ENCODE measurements at regions not wholly inside any gene's neighbourhood (a gene's known extent, or its start where the extent isn't known, plus 50 kb on each side); places are given as distances from the start of the nearest gene placed in this dataset.
A peak's percentile ranks its signal among the peaks of the same experiment; 100 is the strongest.
"Not testable (repeated sequence)": the region's sequence is repeated elsewhere in the genome, so short reads cannot be mapped to it uniquely, and the experiment has no call there.

DNA sequence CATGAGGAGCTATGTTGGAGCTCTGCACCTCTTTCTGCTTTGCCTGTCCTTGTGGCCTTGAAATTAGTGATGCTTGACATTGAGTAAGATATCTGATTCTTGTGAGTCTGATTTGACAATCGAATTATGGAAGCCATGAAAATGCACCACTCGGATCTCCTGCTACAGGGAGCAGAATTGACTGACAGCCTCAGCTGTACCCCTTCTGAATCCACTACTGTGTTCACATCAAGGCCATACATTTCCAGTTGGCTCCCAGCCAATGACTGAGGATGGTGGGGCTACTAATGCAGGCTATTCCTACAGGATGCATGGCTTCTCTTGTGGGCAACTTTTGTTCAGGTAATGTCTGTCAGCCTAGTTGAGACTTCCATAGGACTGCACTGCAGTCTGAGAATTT is 321.9 kb downstream of the REEP3 start:
- Histone ChIP-seq H3K27ac (ENCODE audit: insufficient read depth, low read length, poor library complexity, severe bottlenecking) (no peak overlapping the region), H3K9me3 (ENCODE audit: control insufficient read depth in 2 of 2, low read length in 2 of 2) (no peaks in the 10 kb centered on the region), H3K4me3 (ENCODE audit: low read depth, low read length) (no peak overlapping the region), H3K4me1 (ENCODE audit: control insufficient read depth, insufficient read depth, low read length, poor library complexity, severe bottlenecking) (no peaks in the 10 kb centered on the region), H3K36me3 (ENCODE audit: control insufficient read depth, insufficient read depth, low read length) (no peaks in the 10 kb centered on the region), H3K27me3 (ENCODE audit: control insufficient read depth, insufficient read depth, low read length) (peaks cover 3% of the 10 kb centered on the region)
- H3K36me3 Mint-ChIP-seq = no peaks in the 10 kb centered on the region
- H3K4me1 Mint-ChIP-seq = no peaks in the 10 kb centered on the region
- H3K9me3 Mint-ChIP-seq = peaks cover 0 to 4% (median 0%) of the 10 kb centered on the region in 7 donors
- ATAC-seq (ENCODE audit: low read depth in 2 of 2) = no peak
- no peak overlapping the region for H3K27ac Mint-ChIP-seq
- DNase-seq = no peak
- H3K27me3 Mint-ChIP-seq = peaks cover 16% of the 10 kb centered on the region
- H3K4me3 Mint-ChIP-seq = no peak overlapping the region

DNA sequence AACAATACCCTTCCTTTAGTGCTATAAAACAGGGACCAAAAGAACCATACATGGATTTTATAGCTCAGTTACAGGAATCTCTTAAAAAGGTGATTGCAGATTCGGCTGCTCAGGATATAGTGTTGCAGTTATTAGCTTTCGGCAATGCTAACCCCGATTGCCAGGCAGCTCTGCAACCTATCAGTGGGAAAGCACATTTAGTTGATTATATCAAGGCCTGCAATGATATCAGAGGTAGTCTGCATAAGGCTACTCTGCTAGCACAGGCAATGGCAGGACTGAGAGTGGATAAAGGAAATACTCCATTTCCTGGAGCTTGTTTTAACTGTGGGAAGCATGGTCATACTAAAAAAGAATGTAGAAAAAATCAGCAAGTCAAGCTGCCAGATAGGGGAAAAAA is 327.7 kb downstream of the REEP3 start:
- H3K27ac Mint-ChIP-seq; DNase-seq; H3K4me3 Mint-ChIP-seq; H3K27me3 ChIP-seq (ENCODE audit: control insufficient read depth, insufficient read depth, low read length); H3K4me1 Mint-ChIP-seq; H3K4me1 ChIP-seq (ENCODE audit: control insufficient read depth, insufficient read depth, low read length, poor library complexity, severe bottlenecking); H3K27ac ChIP-seq (ENCODE audit: insufficient read depth, low read length, poor library complexity, severe bottlenecking); H3K9me3 Mint-ChIP-seq; H3K27me3 Mint-ChIP-seq; H3K4me3 ChIP-seq (ENCODE audit: low read depth, low read length); ATAC-seq (ENCODE audit: low read depth in 2 of 2); H3K36me3 ChIP-seq (ENCODE audit: control insufficient read depth, insufficient read depth, low read length); H3K36me3 Mint-ChIP-seq; H3K9me3 ChIP-seq (ENCODE audit: control insufficient read depth in 2 of 2, low read length in 2 of 2): not testable (repeated sequence)

DNA sequence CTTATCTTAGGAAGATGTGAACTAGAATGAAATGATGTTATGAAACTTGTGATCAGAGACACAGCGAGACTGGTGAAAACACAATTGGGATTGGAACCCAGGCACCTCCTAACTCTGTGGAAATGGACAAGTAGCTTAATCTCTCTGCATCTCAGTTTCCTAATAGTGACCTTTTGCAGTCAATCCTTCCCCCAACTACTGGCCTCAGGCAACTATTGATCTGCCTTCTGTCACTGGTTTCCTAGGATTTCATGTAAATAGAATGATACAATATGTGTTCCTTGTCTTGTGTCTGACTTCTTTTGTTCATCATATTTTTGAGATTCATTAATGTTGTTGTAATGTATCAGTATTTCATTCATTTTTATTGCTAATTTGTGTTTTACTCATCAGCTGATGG is 341.7 kb downstream of the REEP3 start:
- Histone ChIP-seq H3K36me3 (ENCODE audit: control insufficient read depth, insufficient read depth, low read length) (no peaks in the 10 kb centered on the region), H3K27ac (ENCODE audit: insufficient read depth, low read length, poor library complexity, severe bottlenecking) (no peak overlapping the region), H3K4me1 (ENCODE audit: control insufficient read depth, insufficient read depth, low read length, poor library complexity, severe bottlenecking) (peaks cover 9% of the 10 kb centered on the region), H3K4me3 (ENCODE audit: low read depth, low read length) (no peak overlapping the region), H3K27me3 (ENCODE audit: control insufficient read depth, insufficient read depth, low read length) (peaks cover 8% of the 10 kb centered on the region), H3K9me3 (ENCODE audit: control insufficient read depth in 2 of 2, low read length in 2 of 2) (no peaks in the 10 kb centered on the region)
- Mint-ChIP-seq H3K9me3 (peaks cover 0 to 8% (median 2%) of the 10 kb centered on the region in 7 donors), H3K27ac (no peak overlapping the region), H3K36me3 (no peaks in the 10 kb centered on the region), H3K27me3 (peaks cover 29% of the 10 kb centered on the region), H3K4me1 (peaks cover 0 to 12% (median 7%) of the 10 kb centered on the region in 4 donors), H3K4me3 (no peak overlapping the region)
- DNase-seq = no peak
- no peak for ATAC-seq (ENCODE audit: low read depth in 2 of 2)

DNA sequence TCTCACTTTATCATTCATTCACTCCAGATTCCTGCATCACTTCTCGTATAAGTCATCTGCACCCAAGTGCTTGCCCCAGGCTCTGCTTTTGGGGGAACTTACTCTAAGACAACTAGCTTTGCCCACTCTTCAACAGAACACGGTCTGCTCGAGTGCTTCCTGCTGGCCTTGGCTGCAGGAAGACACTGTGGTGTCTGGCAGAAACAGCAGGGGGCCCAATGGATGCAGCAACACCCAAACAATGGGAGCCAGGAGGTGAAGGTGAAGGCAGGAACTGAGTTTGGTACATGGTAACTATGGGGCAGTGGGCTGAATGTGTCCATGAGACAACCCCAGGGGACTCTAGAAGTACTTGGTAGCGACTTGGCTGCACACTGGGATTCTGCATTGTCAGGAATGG is 344.0 kb downstream of the REEP3 start:
- H3K27ac Mint-ChIP-seq = no peak overlapping the region
- Histone ChIP-seq H3K36me3 (ENCODE audit: control insufficient read depth, insufficient read depth, low read length) (no peaks in the 10 kb centered on the region), H3K4me1 (ENCODE audit: control insufficient read depth, insufficient read depth, low read length, poor library complexity, severe bottlenecking) (peaks cover 9% of the 10 kb centered on the region), H3K4me3 (ENCODE audit: low read depth, low read length) (no peak overlapping the region), H3K27me3 (ENCODE audit: control insufficient read depth, insufficient read depth, low read length) (peaks cover 8% of the 10 kb centered on the region), H3K9me3 (ENCODE audit: control insufficient read depth in 2 of 2, low read length in 2 of 2) (no peaks in the 10 kb centered on the region), H3K27ac (ENCODE audit: insufficient read depth, low read length, poor library complexity, severe bottlenecking) (no peak overlapping the region)
- H3K27me3 Mint-ChIP-seq = peaks cover 34% of the 10 kb centered on the region
- DNase-seq = no peak
- peaks cover 0 to 12% (median 7%) of the 10 kb centered on the region in 4 donors for H3K4me1 Mint-ChIP-seq
- H3K4me3 Mint-ChIP-seq = no peak overlapping the region
- ATAC-seq (ENCODE audit: low read depth in 2 of 2) = no peak
- H3K9me3 Mint-ChIP-seq = peaks cover 0 to 2% (median 0%) of the 10 kb centered on the region in 7 donors
- no peaks in the 10 kb centered on the region for H3K36me3 Mint-ChIP-seq

DNA sequence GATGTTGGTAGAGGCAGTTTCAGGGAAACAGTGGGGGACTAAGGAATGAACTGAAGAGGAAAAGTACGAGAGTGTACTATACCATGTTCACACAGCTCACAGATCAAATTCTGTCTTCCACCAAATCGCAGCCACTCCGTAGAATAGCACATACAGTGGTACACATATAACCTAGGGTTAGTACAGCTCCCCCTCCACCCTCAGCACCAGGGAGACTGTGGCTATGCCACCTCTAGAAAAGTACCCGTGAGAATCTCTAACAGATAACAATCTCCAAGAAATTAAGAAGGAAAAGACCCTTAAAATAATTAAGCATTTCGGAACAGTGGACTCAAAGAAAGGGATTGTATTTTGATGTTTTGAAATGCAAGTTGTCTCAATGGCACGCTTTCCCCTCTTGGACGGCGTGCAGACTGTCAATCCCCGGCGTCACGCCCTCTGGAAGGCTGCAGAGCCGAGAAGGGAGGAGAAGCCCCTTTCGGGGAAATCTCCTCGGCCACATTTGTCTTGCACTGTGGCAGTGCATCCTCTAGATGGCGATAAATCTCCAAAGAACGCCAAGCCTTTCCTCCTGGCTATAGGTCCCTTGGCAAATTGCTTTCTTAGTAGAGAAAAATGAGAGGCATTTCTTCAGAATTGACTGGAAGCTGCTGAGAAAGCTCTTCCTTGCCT is 345.0 kb downstream of the REEP3 start:
- Histone ChIP-seq H3K36me3 (ENCODE audit: control insufficient read depth, insufficient read depth, low read length) (no peaks in the 10 kb centered on the region), H3K27ac (ENCODE audit: insufficient read depth, low read length, poor library complexity, severe bottlenecking) (no peak overlapping the region), H3K9me3 (ENCODE audit: control insufficient read depth in 2 of 2, low read length in 2 of 2) (no peaks in the 10 kb centered on the region), H3K4me3 (ENCODE audit: low read depth, low read length) (no peak overlapping the region), H3K4me1 (ENCODE audit: control insufficient read depth, insufficient read depth, low read length, poor library complexity, severe bottlenecking) (peaks cover 9% of the 10 kb centered on the region), H3K27me3 (ENCODE audit: control insufficient read depth, insufficient read depth, low read length) (peaks cover 8% of the 10 kb centered on the region)
- Mint-ChIP-seq H3K27me3 (peaks cover 34% of the 10 kb centered on the region), H3K4me3 (peak overlapping the region in 1 of 4 donors; percentile 45), H3K36me3 (no peaks in the 10 kb centered on the region), H3K4me1 (peaks cover 0 to 12% (median 7%) of the 10 kb centered on the region in 4 donors), H3K27ac (no peak overlapping the region), H3K9me3 (peaks cover 0 to 2% (median 0%) of the 10 kb centered on the region in 7 donors)
- DNase-seq (peak in 2 of 3 donors; percentile 4 to 37), ATAC-seq (ENCODE audit: low read depth in 2 of 2) (peak in 1 of 2 donors; percentile 56)

DNA sequence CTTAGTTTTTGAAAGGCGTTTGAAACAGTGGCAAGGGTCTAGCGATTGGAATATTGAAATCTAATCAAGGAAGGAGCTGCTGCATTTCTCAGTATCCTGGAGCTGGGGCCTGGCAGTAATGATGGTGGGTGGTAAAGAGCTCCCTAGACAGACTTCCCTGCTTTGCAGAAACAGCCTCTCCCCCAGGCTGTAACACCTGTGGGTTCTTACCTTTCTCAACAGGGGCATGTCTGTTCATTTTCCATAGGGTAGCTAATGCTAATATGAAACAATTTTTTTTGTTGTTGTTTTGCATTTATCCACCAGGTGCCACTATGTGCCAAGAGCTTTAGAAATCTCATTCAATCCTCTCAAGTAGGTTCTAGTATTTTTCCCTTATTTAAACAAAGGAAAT is 345.5 kb downstream of the REEP3 start:
- Mint-ChIP-seq H3K27me3 (peaks cover 34% of the 10 kb centered on the region), H3K4me3 (no peak overlapping the region), H3K36me3 (no peaks in the 10 kb centered on the region), H3K4me1 (peaks cover 0 to 12% (median 7%) of the 10 kb centered on the region in 4 donors), H3K9me3 (peaks cover 0 to 2% (median 0%) of the 10 kb centered on the region in 7 donors), H3K27ac (no peak overlapping the region)
- H3K36me3 ChIP-seq (ENCODE audit: control insufficient read depth, insufficient read depth, low read length) = no peaks in the 10 kb centered on the region
- H3K9me3 ChIP-seq (ENCODE audit: control insufficient read depth in 2 of 2, low read length in 2 of 2) = no peaks in the 10 kb centered on the region
- H3K27me3 ChIP-seq (ENCODE audit: control insufficient read depth, insufficient read depth, low read length) = peaks cover 8% of the 10 kb centered on the region
- H3K4me3 ChIP-seq (ENCODE audit: low read depth, low read length) = no peak overlapping the region
- peaks cover 9% of the 10 kb centered on the region for H3K4me1 ChIP-seq (ENCODE audit: control insufficient read depth, insufficient read depth, low read length, poor library complexity, severe bottlenecking)
- DNase-seq = peak in 1 of 3 donors; percentile 10
- ATAC-seq (ENCODE audit: low read depth in 2 of 2) = no peak
- H3K27ac ChIP-seq (ENCODE audit: insufficient read depth, low read length, poor library complexity, severe bottlenecking) = no peak overlapping the region

DNA sequence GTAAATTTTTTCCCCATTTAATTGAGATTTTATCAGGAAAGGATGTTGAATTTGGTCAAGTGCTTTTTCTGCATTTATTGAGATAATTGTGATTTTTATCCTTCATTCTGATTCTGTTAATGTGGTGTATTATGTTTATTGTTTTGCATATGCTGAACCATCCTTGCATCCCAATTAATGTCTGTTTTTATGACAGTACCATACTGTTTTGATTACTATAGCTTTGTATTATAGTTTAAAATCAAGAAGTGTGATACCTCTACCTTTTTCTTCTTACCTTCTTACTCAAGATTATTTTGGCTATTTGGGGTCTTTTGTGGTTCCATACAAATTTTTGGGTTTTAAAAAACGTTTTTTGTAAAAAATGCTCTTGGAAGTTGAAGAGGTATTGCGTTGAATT is 357.2 kb downstream of the REEP3 start:
- no peak overlapping the region for H3K27ac Mint-ChIP-seq
- DNase-seq = no peak
- no peaks in the 10 kb centered on the region for H3K27me3 ChIP-seq (ENCODE audit: control insufficient read depth, insufficient read depth, low read length)
- H3K36me3 Mint-ChIP-seq = no peaks in the 10 kb centered on the region
- H3K4me1 ChIP-seq (ENCODE audit: control insufficient read depth, insufficient read depth, low read length, poor library complexity, severe bottlenecking) = no peaks in the 10 kb centered on the region
- no peak overlapping the region for H3K27ac ChIP-seq (ENCODE audit: insufficient read depth, low read length, poor library complexity, severe bottlenecking)
- H3K4me3 ChIP-seq (ENCODE audit: low read depth, low read length) = no peak overlapping the region
- ATAC-seq (ENCODE audit: low read depth in 2 of 2) = no peak
- peaks cover 0 to 12% (median 4%) of the 10 kb centered on the region in 7 donors for H3K9me3 Mint-ChIP-seq
- no peak overlapping the region for H3K4me3 Mint-ChIP-seq
- H3K9me3 ChIP-seq (ENCODE audit: control insufficient read depth in 2 of 2, low read length in 2 of 2) = no peaks in the 10 kb centered on the region
- H3K27me3 Mint-ChIP-seq = no peaks in the 10 kb centered on the region
- H3K4me1 Mint-ChIP-seq = no peaks in the 10 kb centered on the region
- no peaks in the 10 kb centered on the region for H3K36me3 ChIP-seq (ENCODE audit: control insufficient read depth, insufficient read depth, low read length)

DNA sequence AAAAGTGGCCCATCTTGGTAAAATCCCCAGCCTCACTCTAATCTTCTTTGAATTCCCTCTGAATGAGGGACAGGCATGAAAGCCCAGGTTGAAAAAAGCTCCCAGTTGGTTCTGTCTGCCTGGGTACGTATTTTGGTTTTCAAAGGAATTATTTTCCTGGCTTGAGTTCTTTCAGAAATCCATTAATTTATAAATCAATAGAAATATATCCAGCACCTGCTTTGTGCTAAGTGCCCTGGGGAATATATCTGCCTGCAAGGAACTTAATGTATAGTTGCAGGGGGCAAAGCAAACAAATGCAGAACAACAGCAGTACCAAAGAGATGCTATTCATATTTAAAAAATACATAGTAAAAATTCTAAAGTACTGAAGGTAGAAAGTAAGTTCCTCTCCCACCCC is 362.7 kb downstream of the REEP3 start:
- no peak overlapping the region for H3K4me3 Mint-ChIP-seq
- H3K27me3 Mint-ChIP-seq = no peaks in the 10 kb centered on the region
- no peaks in the 10 kb centered on the region for H3K27me3 ChIP-seq (ENCODE audit: control insufficient read depth, insufficient read depth, low read length)
- H3K4me1 ChIP-seq (ENCODE audit: control insufficient read depth, insufficient read depth, low read length, poor library complexity, severe bottlenecking) = no peaks in the 10 kb centered on the region
- DNase-seq = no peak
- no peaks in the 10 kb centered on the region for H3K36me3 Mint-ChIP-seq
- H3K9me3 ChIP-seq (ENCODE audit: control insufficient read depth in 2 of 2, low read length in 2 of 2) = no peaks in the 10 kb centered on the region
- no peak overlapping the region for H3K27ac Mint-ChIP-seq
- no peak overlapping the region for H3K27ac ChIP-seq (ENCODE audit: insufficient read depth, low read length, poor library complexity, severe bottlenecking)
- peaks cover 0 to 6% (median 4%) of the 10 kb centered on the region in 7 donors for H3K9me3 Mint-ChIP-seq
- no peak for ATAC-seq (ENCODE audit: low read depth in 2 of 2)
- H3K4me3 ChIP-seq (ENCODE audit: low read depth, low read length) = no peak overlapping the region
- H3K36me3 ChIP-seq (ENCODE audit: control insufficient read depth, insufficient read depth, low read length) = no peaks in the 10 kb centered on the region
- no peaks in the 10 kb centered on the region for H3K4me1 Mint-ChIP-seq
